Endothelial cell of umbilical vein (primary cell): ENCODE measurements at regions not wholly inside any gene's neighbourhood (a gene's known extent, or its start where the extent isn't known, plus 50 kb on each side); places are given as distances from the start of the nearest gene placed in this dataset.

ENCODE experiments used
- BruUV-seq: library from RNA; stranded (reverse); fragments of 400-500 nt; replicated peaks from 2 replicates; lab custom pipeline; 2021; lab: Mats Ljungman, UMichigan
- CTCF ChIA-PET: fragments of 300-600, 350-600 bp; sonication (Branson Sonifier 250); formaldehyde crosslinking; loops from one replicate; lab custom pipeline; 2021; ENCODE audit warnings: antibody characterized with exemption, inconsistent platforms; lab: Charles Lee
- POLR2A ChIA-PET: fragments of 300-600, 350-600 bp; sonication (Branson Sonifier 250); formaldehyde crosslinking; loops from one replicate; lab custom pipeline; 2021; ENCODE audit warnings: antibody characterized with exemption, inconsistent platforms; lab: Charles Lee
- DNase-seq: peaks from one replicate; pipeline ENCODE4 v3.0.0-alpha.2; 2011; ENCODE audit warnings: low read depth, low spot score
- FAIRE-seq: peaks from 2 replicates; lab custom pipeline; 2011; peaks lifted over from hg19 to GRCh38; lab: Jason Lieb, UNC
- H2AFZ ChIP-seq: 2 replicates; pipeline ENCODE4 v1.6.0; 2012; ENCODE audit warnings: low read depth, low read length, control low read depth, inconsistent platforms
- H3K27ac ChIP-seq: 2 replicates; pipeline ENCODE4 v1.5.1; 2011; ENCODE audit warnings: low read depth, mild to moderate bottlenecking, control low read depth, low read length, moderate library complexity; ENCODE audit not compliant: insufficient read depth
- H3K27me3 ChIP-seq, 2 experiments: 2 replicates each; pipeline versions ENCODE4 v1.6.0 to v1.6.1; 2011; ENCODE audit warnings: low read length in 2 of 2, mixed read lengths in 1 of 2; ENCODE audit not compliant: control insufficient read depth in 2 of 2, insufficient read depth in 2 of 2
- H3K36me3 ChIP-seq, 2 experiments: 2 replicates in 1 of 2; 3 replicates in 1 of 2; pipeline ENCODE4 v1.5.1; 2011; ENCODE audit warnings: low read length in 2 of 2, mild to moderate bottlenecking in 1 of 2, moderate library complexity in 1 of 2; ENCODE audit not compliant: control insufficient read depth in 2 of 2, insufficient read depth in 2 of 2; ENCODE audit errors: extremely low read depth in 1 of 2
- H3K4me1 ChIP-seq: 3 replicates; pipeline ENCODE4 v1.5.1; 2011; ENCODE audit warnings: mild to moderate bottlenecking, low read length; ENCODE audit not compliant: control insufficient read depth, insufficient read depth; ENCODE audit errors: extremely low read depth
- H3K4me2 ChIP-seq: 2 replicates; pipeline ENCODE4 v1.6.1; 2011; ENCODE audit warnings: low read length, control low read depth, mixed read lengths; ENCODE audit not compliant: insufficient read depth
- H3K4me3 ChIP-seq, 3 experiments: fragments of 200-600 bp in 1 of 3; sonication (generic), shearing (Covaris generic) in 1 of 3; replicated peaks in 1 of 3; 2 replicates each; pipeline ENCODE4 v1.5.1; 2011 to 2016; ENCODE audit warnings: control low read depth in 3 of 3, low read length in 3 of 3, mild to moderate bottlenecking in 2 of 3, inconsistent platforms in 1 of 3, low read depth in 1 of 3, moderate library complexity in 1 of 3; ENCODE audit not compliant: insufficient read depth in 1 of 3
- H3K79me2 ChIP-seq: 2 replicates; pipeline ENCODE4 v1.6.0; 2012; ENCODE audit warnings: low read length, inconsistent platforms; ENCODE audit not compliant: control insufficient read depth, insufficient read depth
- H3K9ac ChIP-seq: replicated peaks from 2 replicates; pipeline ENCODE3; 2011; ENCODE audit warnings: low read length, control low read depth; ENCODE audit not compliant: insufficient read depth; ENCODE audit errors: extremely low read depth
- H3K9me1 ChIP-seq: replicated peaks from 3 replicates; pipeline ENCODE4 v1.6.0; 2011; ENCODE audit warnings: mild to moderate bottlenecking, low read length; ENCODE audit not compliant: control insufficient read depth, insufficient read depth; ENCODE audit errors: extremely low read depth
- H3K9me3 ChIP-seq: replicated peaks from 2 replicates; pipeline ENCODE4 v1.5.1; 2012; ENCODE audit warnings: low read length, inconsistent platforms; ENCODE audit not compliant: control insufficient read depth, insufficient read depth
- H4K20me1 ChIP-seq: replicated peaks from 2 replicates; pipeline ENCODE3; 2011; ENCODE audit warnings: mild to moderate bottlenecking, low read length; ENCODE audit not compliant: control insufficient read depth, insufficient read depth; ENCODE audit errors: extremely low read depth
- EZH2 ChIP-seq: IDR thresholded peaks from 2 replicates; pipeline ENCODE4 v1.6.1; 2012; ENCODE audit warnings: borderline replicate concordance, low read depth, mild to moderate bottlenecking, moderate library complexity, low read length, inconsistent platforms; ENCODE audit not compliant: severe bottlenecking
- FOS ChIP-seq: IDR thresholded peaks from 2 replicates; pipeline ENCODE4 v1.6.1; 2011; ENCODE audit warnings: mild to moderate bottlenecking, low read length, moderate library complexity, borderline replicate concordance; ENCODE audit not compliant: insufficient read depth
- GATA2 ChIP-seq: IDR thresholded peaks from 2 replicates; pipeline ENCODE4 v1.7.0; 2011; ENCODE audit warnings: low read depth, mild to moderate bottlenecking, moderate library complexity, mixed read lengths, low read length; ENCODE audit not compliant: insufficient read length, insufficient read depth
- JUN ChIP-seq: IDR thresholded peaks from 2 replicates; pipeline ENCODE4 v1.6.1; 2011; ENCODE audit warnings: borderline replicate concordance, low read depth; ENCODE audit not compliant: insufficient read length, insufficient read depth
- MYC ChIP-seq: IDR thresholded peaks from one replicate; pipeline ENCODE4 v1.6.1; 2011; ENCODE audit warnings: mild to moderate bottlenecking, low read depth, low read length
- POLR2A ChIP-seq: IDR thresholded peaks from 2 replicates; pipeline ENCODE4 v1.6.1; 2012; ENCODE audit warnings: low read depth, mild to moderate bottlenecking, control low read depth, low read length
- POLR2AphosphoS5 ChIP-seq: IDR thresholded peaks from 2 replicates; pipeline ENCODE4 v1.6.1; 2012; ENCODE audit warnings: low read depth, mild to moderate bottlenecking, control low read depth, low read length, moderate library complexity; ENCODE audit not compliant: insufficient read depth
- dilution Hi-C: fragments of 300-500 bp; cut with MboI; formaldehyde crosslinking; loops from one replicate; pipeline ENCODE4 v1.15.0; 2019; ENCODE audit warnings: low sequenced_read_pairs; ENCODE audit not compliant: extremely low pct_ligation_motif_present
- intact Hi-C: fragments of 100-400 bp; cut with micrococcal nuclease; formaldehyde crosslinking; loops from one replicate; pipeline ENCODE4 v1.10.0; 2022
- TF ChIP-seq, protein P1 (sequence below): IDR thresholded peaks from 2 replicates; pipeline ENCODE4 v1.6.1; 2011; ENCODE audit not compliant: insufficient read depth, insufficient read length
- TF ChIP-seq, protein P2 (sequence below), 2 donors: IDR thresholded peaks; 1 replicate in 1 of 2; 2 replicates in 1 of 2; pipeline ENCODE4 v1.5.1; 2011; ENCODE audit warnings: low read length in 2 of 2, mild to moderate bottlenecking in 2 of 2, moderate library complexity in 2 of 2, control low read depth in 1 of 2, inconsistent platforms in 1 of 2, low read depth in 1 of 2; ENCODE audit not compliant: insufficient read depth in 1 of 2; ENCODE audit errors: extremely low read depth in 1 of 2

DNA sequence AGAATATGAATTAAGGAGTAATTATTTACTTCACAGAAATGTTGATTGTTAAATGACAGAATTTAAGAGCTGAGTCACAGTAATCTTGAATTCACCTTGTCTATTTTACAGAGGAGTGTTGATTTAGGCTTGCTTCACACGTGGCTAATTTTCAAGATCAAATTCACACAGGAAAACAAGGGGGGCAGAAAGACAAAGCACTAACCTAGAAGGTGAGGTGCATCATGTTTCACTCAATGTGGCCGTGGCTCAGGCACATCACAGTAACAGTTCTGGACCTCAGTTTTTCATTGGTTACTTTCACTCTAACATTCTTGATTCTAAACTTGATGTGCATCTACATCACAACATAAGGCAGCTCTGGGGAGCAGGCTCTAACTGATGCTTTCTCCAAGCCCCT is 69.6 kb upstream of the GNAQ start:
- no TSS peak for BruUV-seq
- Histone ChIP-seq H3K36me3 (no peaks in the 10 kb centered on the region), H3K27ac (no peak overlapping the region), H3K27me3 (peaks cover 17 to 22% of the 10 kb centered on the region in 2 experiments), H3K9me3 (no peaks in the 10 kb centered on the region), H3K4me3 (no peak overlapping the region), H4K20me1 (no peaks in the 10 kb centered on the region), H2AFZ (no peak overlapping the region), H3K79me2 (no peaks in the 10 kb centered on the region), H3K4me1 (no peaks in the 10 kb centered on the region), H3K9ac (no peak overlapping the region), H3K9me1 (no peaks in the 10 kb centered on the region), H3K4me2 (no peak overlapping the region)
- ChIA-PET POLR2A (no interaction called here), CTCF (no interaction called here)
- intact Hi-C loops (no loop called here), dilution Hi-C loops (no loop called here)
- DNase-seq, result no peak
- no peak for FAIRE-seq
- TF ChIP-seq POLR2AphosphoS5 (no peak), GATA2 (no peak), FOS (no peak), EZH2 (no peak), POLR2A (no peak), MYC (no peak), JUN (no peak)
- TF ChIP-seq, protein P1, sequence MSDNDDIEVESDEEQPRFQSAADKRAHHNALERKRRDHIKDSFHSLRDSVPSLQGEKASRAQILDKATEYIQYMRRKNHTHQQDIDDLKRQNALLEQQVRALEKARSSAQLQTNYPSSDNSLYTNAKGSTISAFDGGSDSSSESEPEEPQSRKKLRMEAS, result no peak
- TF ChIP-seq, protein P2, sequence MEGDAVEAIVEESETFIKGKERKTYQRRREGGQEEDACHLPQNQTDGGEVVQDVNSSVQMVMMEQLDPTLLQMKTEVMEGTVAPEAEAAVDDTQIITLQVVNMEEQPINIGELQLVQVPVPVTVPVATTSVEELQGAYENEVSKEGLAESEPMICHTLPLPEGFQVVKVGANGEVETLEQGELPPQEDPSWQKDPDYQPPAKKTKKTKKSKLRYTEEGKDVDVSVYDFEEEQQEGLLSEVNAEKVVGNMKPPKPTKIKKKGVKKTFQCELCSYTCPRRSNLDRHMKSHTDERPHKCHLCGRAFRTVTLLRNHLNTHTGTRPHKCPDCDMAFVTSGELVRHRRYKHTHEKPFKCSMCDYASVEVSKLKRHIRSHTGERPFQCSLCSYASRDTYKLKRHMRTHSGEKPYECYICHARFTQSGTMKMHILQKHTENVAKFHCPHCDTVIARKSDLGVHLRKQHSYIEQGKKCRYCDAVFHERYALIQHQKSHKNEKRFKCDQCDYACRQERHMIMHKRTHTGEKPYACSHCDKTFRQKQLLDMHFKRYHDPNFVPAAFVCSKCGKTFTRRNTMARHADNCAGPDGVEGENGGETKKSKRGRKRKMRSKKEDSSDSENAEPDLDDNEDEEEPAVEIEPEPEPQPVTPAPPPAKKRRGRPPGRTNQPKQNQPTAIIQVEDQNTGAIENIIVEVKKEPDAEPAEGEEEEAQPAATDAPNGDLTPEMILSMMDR (IDR thresholded peaks at IDR 0.05; ENCODE audit: extremely low read depth in 1 of 2, insufficient read depth in 1 of 2, low read depth in 1 of 2, low read length in 2 of 2), result no peak
